ENCODE measurements at regions not wholly inside any gene's neighbourhood (a gene's known extent, or its start where the extent isn't known, plus 50 kb on each side); places are given as distances from the start of the nearest gene placed in this dataset.

DNA sequence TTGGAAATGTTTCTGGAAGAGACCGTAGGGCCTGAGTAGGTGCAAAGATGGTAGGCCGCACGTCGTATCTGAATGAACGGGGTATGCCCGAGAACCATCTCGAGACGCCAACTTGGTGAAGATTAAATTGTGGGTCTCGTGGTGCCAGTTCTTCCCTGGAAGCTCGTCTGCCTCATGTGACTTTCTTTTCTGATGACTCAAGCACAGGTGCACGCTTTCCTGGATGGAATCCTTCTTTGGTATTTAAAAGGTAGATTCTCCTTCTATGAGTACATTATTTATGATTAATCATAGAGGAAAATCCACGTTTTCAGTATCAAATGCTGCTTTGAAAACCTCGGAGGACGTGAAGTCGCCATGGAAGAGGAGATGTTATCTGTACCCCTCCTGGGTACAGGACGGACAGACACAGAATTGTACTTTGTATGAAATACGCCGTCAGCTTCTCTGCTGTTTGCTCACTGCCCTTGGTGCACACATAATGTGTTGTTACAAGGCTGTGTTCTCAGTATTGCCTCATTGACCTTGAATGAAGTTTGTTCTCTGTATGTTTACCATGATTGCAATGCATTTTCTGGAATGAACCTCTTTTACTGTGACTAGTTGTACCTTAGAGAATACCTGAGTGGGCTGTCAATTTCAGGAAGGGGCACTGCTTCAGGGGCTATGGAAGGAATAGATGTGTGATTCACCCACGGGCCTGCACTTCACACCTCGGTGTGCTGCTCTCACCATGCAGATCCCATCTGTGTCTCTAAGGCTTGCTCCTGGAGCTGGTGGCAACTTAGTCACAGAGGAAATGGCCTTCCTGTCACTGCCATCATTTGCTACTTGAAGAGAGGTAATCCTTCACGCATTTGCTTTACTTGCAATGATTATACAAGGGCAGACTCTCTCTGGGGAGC, 137.3 kb upstream of the RTL1 start (continued):
- TF ChIP-seq SKI (IDR thresholded peaks at IDR 0.05; ENCODE audit: partially characterized antibody) (peak; percentile 85), PRMT3 (CRISPR knock-in tag; IDR thresholded peaks at IDR 0.05; ENCODE audit: borderline replicate concordance, low read depth) (no peak), GATA4 (IDR thresholded peaks at IDR 0.05; ENCODE audit: borderline replicate concordance, low read depth) (no peak), SCMH1 (CRISPR knock-in tag; IDR thresholded peaks at IDR 0.05; ENCODE audit: borderline replicate concordance) (no peak), JUN (CRISPR knock-in tag; IDR thresholded peaks at IDR 0.05) (no peak), HDAC6 (IDR thresholded peaks at IDR 0.05; ENCODE audit: low read depth, low read length) (no peak), TOPORS (CRISPR knock-in tag; IDR thresholded peaks at IDR 0.05) (no peak), ZC3H4 (CRISPR knock-in tag; IDR thresholded peaks at IDR 0.05; ENCODE audit: borderline replicate concordance) (no peak), ZNF317 (CRISPR knock-in tag; IDR thresholded peaks at IDR 0.05) (0 out of 2 replicates have a peak, but pooled peaks have one; percentile 47), ZNF484 (CRISPR knock-in tag; IDR thresholded peaks at IDR 0.05; ENCODE audit: borderline replicate concordance, low read depth) (no peak), STAG1 (CRISPR knock-in tag; IDR thresholded peaks at IDR 0.05) (no peak), NFE2 (CRISPR knock-in tag; IDR thresholded peaks at IDR 0.05) (peak; percentile 76; the same call in 1 of the 2 replicates), ZNF180 (CRISPR knock-in tag; IDR thresholded peaks at IDR 0.05; ENCODE audit: borderline replicate concordance, low read depth) (no peak), ZNF678 (CRISPR knock-in tag; IDR thresholded peaks at IDR 0.05) (no peak), SAFB2 (CRISPR knock-in tag; IDR thresholded peaks at IDR 0.05; ENCODE audit: borderline replicate concordance, low read depth) (no peak), ZBTB3 (CRISPR knock-in tag; IDR thresholded peaks at IDR 0.05; ENCODE audit: borderline replicate concordance, low read depth) (no peak), TCF7 (IDR thresholded peaks at IDR 0.05; ENCODE audit: low read depth) (peak; percentile 81), ISX (CRISPR knock-in tag; conservative IDR thresholded peaks at IDR 0.05) (no peak), ZNF878 (CRISPR knock-in tag; IDR thresholded peaks at IDR 0.05) (no peak), MIER3 (CRISPR knock-in tag; IDR thresholded peaks at IDR 0.05; ENCODE audit: borderline replicate concordance) (peak; percentile 94; the same call in 1 of the 2 replicates)
- TF ChIP-seq, protein P1, sequence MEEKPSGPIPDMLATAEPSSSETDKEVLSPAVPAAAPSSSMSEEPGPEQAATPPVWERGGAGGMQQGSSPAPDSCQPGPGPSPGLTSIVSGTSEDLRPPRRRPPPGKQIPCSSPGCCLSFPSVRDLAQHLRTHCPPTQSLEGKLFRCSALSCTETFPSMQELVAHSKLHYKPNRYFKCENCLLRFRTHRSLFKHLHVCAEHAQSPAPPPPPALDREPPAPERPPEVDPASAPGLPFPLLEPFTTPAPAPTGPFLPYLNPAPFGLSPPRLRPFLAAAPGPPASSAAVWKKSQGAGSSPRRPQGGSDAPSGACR (CRISPR knock-in tag; IDR thresholded peaks at IDR 0.05): no peak
- TF ChIP-seq, protein P2, sequence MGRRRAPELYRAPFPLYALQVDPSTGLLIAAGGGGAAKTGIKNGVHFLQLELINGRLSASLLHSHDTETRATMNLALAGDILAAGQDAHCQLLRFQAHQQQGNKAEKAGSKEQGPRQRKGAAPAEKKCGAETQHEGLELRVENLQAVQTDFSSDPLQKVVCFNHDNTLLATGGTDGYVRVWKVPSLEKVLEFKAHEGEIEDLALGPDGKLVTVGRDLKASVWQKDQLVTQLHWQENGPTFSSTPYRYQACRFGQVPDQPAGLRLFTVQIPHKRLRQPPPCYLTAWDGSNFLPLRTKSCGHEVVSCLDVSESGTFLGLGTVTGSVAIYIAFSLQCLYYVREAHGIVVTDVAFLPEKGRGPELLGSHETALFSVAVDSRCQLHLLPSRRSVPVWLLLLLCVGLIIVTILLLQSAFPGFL (CRISPR knock-in tag; IDR thresholded peaks at IDR 0.05): no peak
- TF ChIP-seq, protein P3, sequence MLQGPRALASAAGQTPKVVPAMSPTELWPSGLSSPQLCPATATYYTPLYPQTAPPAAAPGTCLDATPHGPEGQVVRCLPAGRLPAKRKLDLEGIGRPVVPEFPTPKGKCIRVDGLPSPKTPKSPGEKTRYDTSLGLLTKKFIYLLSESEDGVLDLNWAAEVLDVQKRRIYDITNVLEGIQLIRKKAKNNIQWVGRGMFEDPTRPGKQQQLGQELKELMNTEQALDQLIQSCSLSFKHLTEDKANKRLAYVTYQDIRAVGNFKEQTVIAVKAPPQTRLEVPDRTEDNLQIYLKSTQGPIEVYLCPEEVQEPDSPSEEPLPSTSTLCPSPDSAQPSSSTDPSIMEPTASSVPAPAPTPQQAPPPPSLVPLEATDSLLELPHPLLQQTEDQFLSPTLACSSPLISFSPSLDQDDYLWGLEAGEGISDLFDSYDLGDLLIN (CRISPR knock-in tag; IDR thresholded peaks at IDR 0.05; ENCODE audit: borderline replicate concordance): no peak
- TF ChIP-seq, protein P4, sequence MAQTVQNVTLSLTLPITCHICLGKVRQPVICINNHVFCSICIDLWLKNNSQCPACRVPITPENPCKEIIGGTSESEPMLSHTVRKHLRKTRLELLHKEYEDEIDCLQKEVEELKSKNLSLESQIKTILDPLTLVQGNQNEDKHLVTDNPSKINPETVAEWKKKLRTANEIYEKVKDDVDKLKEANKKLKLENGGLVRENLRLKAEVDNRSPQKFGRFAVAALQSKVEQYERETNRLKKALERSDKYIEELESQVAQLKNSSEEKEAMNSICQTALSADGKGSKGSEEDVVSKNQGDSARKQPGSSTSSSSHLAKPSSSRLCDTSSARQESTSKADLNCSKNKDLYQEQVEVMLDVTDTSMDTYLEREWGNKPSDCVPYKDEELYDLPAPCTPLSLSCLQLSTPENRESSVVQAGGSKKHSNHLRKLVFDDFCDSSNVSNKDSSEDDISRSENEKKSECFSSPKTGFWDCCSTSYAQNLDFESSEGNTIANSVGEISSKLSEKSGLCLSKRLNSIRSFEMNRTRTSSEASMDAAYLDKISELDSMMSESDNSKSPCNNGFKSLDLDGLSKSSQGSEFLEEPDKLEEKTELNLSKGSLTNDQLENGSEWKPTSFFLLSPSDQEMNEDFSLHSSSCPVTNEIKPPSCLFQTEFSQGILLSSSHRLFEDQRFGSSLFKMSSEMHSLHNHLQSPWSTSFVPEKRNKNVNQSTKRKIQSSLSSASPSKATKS (CRISPR knock-in tag; IDR thresholded peaks at IDR 0.05): no peak
